ENCODE measurements at regions not wholly inside any gene's neighbourhood (a gene's known extent, or its start where the extent isn't known, plus 50 kb on each side); places are given as distances from the start of the nearest gene placed in this dataset.
"Not testable (repeated sequence)": the region's sequence is repeated elsewhere in the genome, so short reads cannot be mapped to it uniquely, and the experiment has no call there.

DNA sequence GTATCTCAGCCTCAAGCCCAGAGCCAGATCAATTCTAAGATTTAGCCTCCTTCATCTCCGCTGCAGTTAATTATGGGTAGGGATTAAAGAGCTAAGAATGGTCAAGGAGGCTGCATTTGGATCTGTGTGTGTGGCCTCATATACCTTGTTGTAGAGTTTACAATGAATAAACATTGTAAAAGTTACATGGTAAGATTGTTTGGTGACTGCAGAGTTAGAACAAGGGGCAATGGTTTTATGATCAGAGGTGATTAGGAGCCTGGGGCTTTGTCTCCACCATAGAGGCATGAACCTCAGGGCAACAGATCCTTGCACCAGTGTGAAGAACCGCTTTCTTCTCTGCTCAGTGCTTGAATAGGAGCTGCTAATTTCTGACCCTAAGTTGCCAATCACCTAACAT is 77.0 kb upstream of the MARK1 start:
- H2AFZ ChIP-seq (ENCODE audit: low read depth, low read length) = no peak overlapping the region
- no peaks in the 10 kb centered on the region for H4K20me1 ChIP-seq (ENCODE audit: insufficient read depth, low read length)
- no peak overlapping the region for H3K4me3 ChIP-seq (ENCODE audit: low read depth in 1 of 2, low read length in 2 of 2)
- TF ChIP-seq, protein P1, sequence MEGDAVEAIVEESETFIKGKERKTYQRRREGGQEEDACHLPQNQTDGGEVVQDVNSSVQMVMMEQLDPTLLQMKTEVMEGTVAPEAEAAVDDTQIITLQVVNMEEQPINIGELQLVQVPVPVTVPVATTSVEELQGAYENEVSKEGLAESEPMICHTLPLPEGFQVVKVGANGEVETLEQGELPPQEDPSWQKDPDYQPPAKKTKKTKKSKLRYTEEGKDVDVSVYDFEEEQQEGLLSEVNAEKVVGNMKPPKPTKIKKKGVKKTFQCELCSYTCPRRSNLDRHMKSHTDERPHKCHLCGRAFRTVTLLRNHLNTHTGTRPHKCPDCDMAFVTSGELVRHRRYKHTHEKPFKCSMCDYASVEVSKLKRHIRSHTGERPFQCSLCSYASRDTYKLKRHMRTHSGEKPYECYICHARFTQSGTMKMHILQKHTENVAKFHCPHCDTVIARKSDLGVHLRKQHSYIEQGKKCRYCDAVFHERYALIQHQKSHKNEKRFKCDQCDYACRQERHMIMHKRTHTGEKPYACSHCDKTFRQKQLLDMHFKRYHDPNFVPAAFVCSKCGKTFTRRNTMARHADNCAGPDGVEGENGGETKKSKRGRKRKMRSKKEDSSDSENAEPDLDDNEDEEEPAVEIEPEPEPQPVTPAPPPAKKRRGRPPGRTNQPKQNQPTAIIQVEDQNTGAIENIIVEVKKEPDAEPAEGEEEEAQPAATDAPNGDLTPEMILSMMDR (IDR thresholded peaks at IDR 0.05; ENCODE audit: borderline replicate concordance, extremely low read depth, low read length, poor library complexity, severe bottlenecking) = no peak
- no peak for TF ChIP-seq EZH2 (IDR thresholded peaks at IDR 0.05; ENCODE audit: borderline replicate concordance, low read depth, low read length, severe bottlenecking)
- H3K79me2 ChIP-seq (ENCODE audit: insufficient read depth, low read length) = no peaks in the 10 kb centered on the region
- no peak overlapping the region for H3K9ac ChIP-seq (ENCODE audit: low read depth, low read length)
- no peaks in the 10 kb centered on the region for H3K27me3 ChIP-seq (ENCODE audit: insufficient read depth, low read length, poor library complexity)
- H3K36me3 ChIP-seq (ENCODE audit: insufficient read depth, low read length) = no peaks in the 10 kb centered on the region
- no peak for ATAC-seq (ENCODE audit: insufficient read depth, low read depth)
- H3K27ac ChIP-seq (ENCODE audit: low read length) = no peak overlapping the region
- no peaks in the 10 kb centered on the region for H3K4me1 ChIP-seq (ENCODE audit: insufficient read depth, low read length)
- no peak overlapping the region for H3K4me2 ChIP-seq (ENCODE audit: insufficient read depth, low read length)
- H3K9me3 ChIP-seq (ENCODE audit: insufficient read depth, low read length, severe bottlenecking) = no peaks in the 10 kb centered on the region
- no peak for DNase-seq

DNA sequence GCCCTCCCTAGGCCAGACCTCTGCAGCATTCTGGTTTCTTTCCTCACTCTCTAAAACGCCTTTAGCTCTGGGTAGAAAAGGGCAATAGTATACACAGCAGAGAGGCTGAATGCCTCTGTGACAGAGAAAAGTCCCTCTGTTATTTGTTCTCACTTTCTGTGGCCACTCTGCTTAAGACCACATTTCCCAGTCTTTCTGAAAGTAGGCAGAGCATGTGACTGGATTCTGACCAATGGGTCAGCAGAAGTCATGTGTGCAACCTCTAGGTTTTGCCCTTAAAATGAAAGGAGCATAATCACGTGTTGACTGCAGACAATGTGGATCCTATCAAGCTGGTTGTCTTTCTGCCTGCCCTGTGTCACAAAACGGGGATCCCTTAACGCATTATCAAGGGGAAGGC is 79.7 kb upstream of the MARK1 start:
- no peak overlapping the region for H3K4me3 ChIP-seq (ENCODE audit: low read depth in 1 of 2, low read length in 2 of 2)
- H3K4me1 ChIP-seq (ENCODE audit: insufficient read depth, low read length) = no peaks in the 10 kb centered on the region
- H3K27me3 ChIP-seq (ENCODE audit: insufficient read depth, low read length, poor library complexity) = no peaks in the 10 kb centered on the region
- H4K20me1 ChIP-seq (ENCODE audit: insufficient read depth, low read length) = no peaks in the 10 kb centered on the region
- H3K4me2 ChIP-seq (ENCODE audit: insufficient read depth, low read length) = no peak overlapping the region
- TF ChIP-seq EZH2 (IDR thresholded peaks at IDR 0.05; ENCODE audit: borderline replicate concordance, low read depth, low read length, severe bottlenecking) = no peak
- TF ChIP-seq, protein P1 (IDR thresholded peaks at IDR 0.05; ENCODE audit: borderline replicate concordance, extremely low read depth, low read length, poor library complexity, severe bottlenecking) = no peak
- no peak for ATAC-seq (ENCODE audit: insufficient read depth, low read depth)
- no peaks in the 10 kb centered on the region for H3K9me3 ChIP-seq (ENCODE audit: insufficient read depth, low read length, severe bottlenecking)
- H3K36me3 ChIP-seq (ENCODE audit: insufficient read depth, low read length) = no peaks in the 10 kb centered on the region
- no peak overlapping the region for H2AFZ ChIP-seq (ENCODE audit: low read depth, low read length)
- DNase-seq = no peak
- H3K79me2 ChIP-seq (ENCODE audit: insufficient read depth, low read length) = no peaks in the 10 kb centered on the region
- no peak overlapping the region for H3K27ac ChIP-seq (ENCODE audit: low read length)
- H3K9ac ChIP-seq (ENCODE audit: low read depth, low read length) = no peak overlapping the region

DNA sequence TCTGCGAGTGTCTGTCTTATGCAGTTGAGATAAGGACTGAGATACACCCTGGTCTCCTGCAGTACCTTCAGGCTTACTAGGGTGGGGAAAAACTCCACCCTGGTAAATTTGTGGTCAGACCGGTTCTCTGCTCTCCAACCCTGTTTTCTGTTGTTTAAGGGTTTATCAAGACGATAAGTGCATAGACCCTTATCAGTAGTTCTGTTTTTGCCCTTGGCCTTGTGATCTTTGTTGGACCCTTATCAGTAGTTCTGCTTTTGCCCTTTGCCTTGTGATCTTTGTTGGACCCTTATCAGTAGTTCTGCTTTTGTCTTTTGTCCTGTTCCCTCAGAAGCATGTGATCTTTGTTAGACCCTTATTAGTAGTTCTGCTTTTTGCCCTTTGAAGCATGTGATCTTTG is 83.3 kb upstream of the MARK1 start:
- not testable (repeated sequence) for H3K4me1 ChIP-seq (ENCODE audit: insufficient read depth, low read length); H3K4me3 ChIP-seq (ENCODE audit: low read depth in 1 of 2, low read length in 2 of 2); H3K4me2 ChIP-seq (ENCODE audit: insufficient read depth, low read length); H3K79me2 ChIP-seq (ENCODE audit: insufficient read depth, low read length); H3K36me3 ChIP-seq (ENCODE audit: insufficient read depth, low read length); DNase-seq; H3K9me3 ChIP-seq (ENCODE audit: insufficient read depth, low read length, severe bottlenecking); H3K27ac ChIP-seq (ENCODE audit: low read length); H4K20me1 ChIP-seq (ENCODE audit: insufficient read depth, low read length); H2AFZ ChIP-seq (ENCODE audit: low read depth, low read length); H3K9ac ChIP-seq (ENCODE audit: low read depth, low read length); ATAC-seq (ENCODE audit: insufficient read depth, low read depth); H3K27me3 ChIP-seq (ENCODE audit: insufficient read depth, low read length, poor library complexity)

DNA sequence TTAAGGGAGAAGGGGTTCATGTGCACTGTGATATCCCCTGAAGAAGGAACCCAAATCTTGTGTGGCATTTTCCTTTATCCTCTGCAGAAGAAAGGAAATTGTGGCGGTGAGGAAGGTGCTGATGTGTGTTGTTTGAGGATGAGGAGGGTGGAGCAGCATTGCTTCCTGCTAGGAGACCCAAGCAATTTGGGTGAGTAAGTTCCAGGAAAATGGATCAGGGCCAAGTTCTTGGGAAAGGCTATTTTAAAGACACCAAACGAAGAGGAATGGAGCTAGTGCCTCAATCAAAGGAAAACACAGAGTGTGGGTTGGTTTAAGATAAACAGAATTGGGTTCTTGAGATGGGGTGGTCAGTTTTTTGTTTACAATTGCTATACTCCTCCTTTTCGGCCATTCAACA is 86.7 kb upstream of the MARK1 start:
- H3K4me1 ChIP-seq (ENCODE audit: insufficient read depth, low read length) = no peaks in the 10 kb centered on the region
- no peaks in the 10 kb centered on the region for H3K9me3 ChIP-seq (ENCODE audit: insufficient read depth, low read length, severe bottlenecking)
- no peak overlapping the region for H3K4me2 ChIP-seq (ENCODE audit: insufficient read depth, low read length)
- H3K36me3 ChIP-seq (ENCODE audit: insufficient read depth, low read length) = no peaks in the 10 kb centered on the region
- H3K27me3 ChIP-seq (ENCODE audit: insufficient read depth, low read length, poor library complexity) = no peaks in the 10 kb centered on the region
- no peaks in the 10 kb centered on the region for H3K79me2 ChIP-seq (ENCODE audit: insufficient read depth, low read length)
- H4K20me1 ChIP-seq (ENCODE audit: insufficient read depth, low read length) = no peaks in the 10 kb centered on the region
- H2AFZ ChIP-seq (ENCODE audit: low read depth, low read length) = no peak overlapping the region
- ATAC-seq (ENCODE audit: insufficient read depth, low read depth) (no peak), DNase-seq (no peak)
- no peak overlapping the region for H3K4me3 ChIP-seq (ENCODE audit: low read depth in 1 of 2, low read length in 2 of 2)
- no peak overlapping the region for H3K27ac ChIP-seq (ENCODE audit: low read length)
- no peak for TF ChIP-seq EZH2 (IDR thresholded peaks at IDR 0.05; ENCODE audit: borderline replicate concordance, low read depth, low read length, severe bottlenecking)
- TF ChIP-seq, protein P1 (IDR thresholded peaks at IDR 0.05; ENCODE audit: borderline replicate concordance, extremely low read depth, low read length, poor library complexity, severe bottlenecking) = no peak
- H3K9ac ChIP-seq (ENCODE audit: low read depth, low read length) = no peak overlapping the region
